Esophagus muscularis mucosa (tissue), 4 donors: ENCODE measurements at regions not wholly inside any gene's neighbourhood (a gene's known extent, or its start where the extent isn't known, plus 50 kb on each side); places are given as distances from the start of the nearest gene placed in this dataset.

Experiments
- DNase-seq: peaks from one replicate; pipeline ENCODE4 v3.0.0-alpha.2; 2017; ENCODE audit errors: extremely low spot score
- H3K27ac ChIP-seq, 4 donors: fragments of 200-600 bp; sonication (generic); replicated peaks in 1 of 4; 1 replicate in 3 of 4; 2 replicates in 1 of 4; pipeline ENCODE4 v1.5.1; 2016 to 2019; ENCODE audit warnings: mild to moderate bottlenecking in 1 of 4
- H3K27me3 ChIP-seq, 4 donors: fragments of 200-600 bp; sonication (generic); one replicate each; pipeline versions ENCODE4 v1.5.1 to v1.6.0; 2016 to 2019
- H3K36me3 ChIP-seq, 4 donors: fragments of 200-600 bp; sonication (generic); one replicate each; pipeline ENCODE4 v1.5.1; 2016 to 2019
- H3K4me1 ChIP-seq, 4 donors: fragments of 200-600 bp; sonication (generic); one replicate each; pipeline ENCODE4 v1.5.1; 2016 to 2019
- H3K4me3 ChIP-seq, 4 donors: fragments of 200-600 bp; sonication (generic); 1 replicate in 2 of 4; 2 replicates in 2 of 4; pipeline ENCODE4 v1.5.1; 2016 to 2019; ENCODE audit warnings: mild to moderate bottlenecking in 4 of 4, moderate library complexity in 1 of 4
- H3K9me3 ChIP-seq, 4 donors: fragments of 200-600 bp; sonication (generic); 1 replicate in 3 of 4; 2 replicates in 1 of 4; pipeline ENCODE4 v1.5.1; 2016 to 2019
- EP300 ChIP-seq: sonication (generic); formaldehyde crosslinking; IDR thresholded peaks from one replicate; pipeline ENCODE4 v1.6.1; 2017; ENCODE audit warnings: antibody characterized with exemption
- POLR2A ChIP-seq: fragments of 450-650 bp; IDR thresholded peaks from one replicate; pipeline ENCODE4 v1.6.1; 2017; ENCODE audit warnings: antibody characterized with exemption, moderate library complexity, mild to moderate bottlenecking, low read depth
- POLR2AphosphoS5 ChIP-seq, 2 donors: sonication (generic); formaldehyde crosslinking; IDR thresholded peaks; one replicate each; pipeline ENCODE4 v1.6.1; 2017; ENCODE audit warnings: antibody characterized with exemption in 2 of 2
- WGBS: methylation state at CpG from one replicate; pipeline ENCODE4 v1.1.5; 2018; 5-methylcytosine and 5-hydroxymethylcytosine counted together
- intact Hi-C: fragments of 100-400 bp; cut with DNase I; formaldehyde crosslinking; loops from one replicate; pipeline ENCODE4 v1.15.1; 2023
- TF ChIP-seq, protein P1 (sequence below), 3 experiments: fragments of 200-600 bp in 2 of 3; fragments of 450-650 bp in 1 of 3; sonication (generic) in 2 of 3; IDR thresholded peaks; one replicate each; pipeline ENCODE4 v1.5.1; 2017 to 2019; ENCODE audit warnings: antibody characterized with exemption in 3 of 3, mild to moderate bottlenecking in 2 of 3, moderate library complexity in 1 of 3

DNA sequence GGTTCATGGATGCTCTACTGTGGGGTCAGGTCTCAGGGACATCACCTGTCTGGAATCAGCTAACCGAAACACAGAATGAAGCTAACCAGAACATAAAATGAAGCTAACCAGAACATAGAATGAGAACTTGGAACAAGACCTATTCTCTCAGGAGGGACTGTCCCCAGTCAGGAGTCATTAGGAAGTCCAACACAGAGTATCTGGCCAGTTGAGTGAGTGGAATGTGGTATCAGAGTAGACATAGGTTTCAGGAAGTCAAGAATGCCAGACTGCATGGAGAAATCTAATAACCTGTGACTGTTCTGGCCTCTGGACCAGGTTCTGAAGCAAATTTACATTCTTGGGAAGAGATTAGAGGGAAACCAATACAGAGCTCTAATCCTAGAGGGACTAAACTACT lies 609.6 kb downstream of the PRELID2 start:
- Histone ChIP-seq H3K36me3 (no peaks in the 10 kb centered on the region), H3K4me3 (no peak overlapping the region), H3K9me3 (no peaks in the 10 kb centered on the region), H3K4me1 (no peaks in the 10 kb centered on the region), H3K27ac (no peak overlapping the region), H3K27me3 (no peaks in the 10 kb centered on the region)
- 87% methylated on average over 1 of the region's 1 CpG for WGBS
- intact Hi-C loops: no loop called here
- no peak for DNase-seq
- TF ChIP-seq POLR2A: no peak
- TF ChIP-seq, protein P1, sequence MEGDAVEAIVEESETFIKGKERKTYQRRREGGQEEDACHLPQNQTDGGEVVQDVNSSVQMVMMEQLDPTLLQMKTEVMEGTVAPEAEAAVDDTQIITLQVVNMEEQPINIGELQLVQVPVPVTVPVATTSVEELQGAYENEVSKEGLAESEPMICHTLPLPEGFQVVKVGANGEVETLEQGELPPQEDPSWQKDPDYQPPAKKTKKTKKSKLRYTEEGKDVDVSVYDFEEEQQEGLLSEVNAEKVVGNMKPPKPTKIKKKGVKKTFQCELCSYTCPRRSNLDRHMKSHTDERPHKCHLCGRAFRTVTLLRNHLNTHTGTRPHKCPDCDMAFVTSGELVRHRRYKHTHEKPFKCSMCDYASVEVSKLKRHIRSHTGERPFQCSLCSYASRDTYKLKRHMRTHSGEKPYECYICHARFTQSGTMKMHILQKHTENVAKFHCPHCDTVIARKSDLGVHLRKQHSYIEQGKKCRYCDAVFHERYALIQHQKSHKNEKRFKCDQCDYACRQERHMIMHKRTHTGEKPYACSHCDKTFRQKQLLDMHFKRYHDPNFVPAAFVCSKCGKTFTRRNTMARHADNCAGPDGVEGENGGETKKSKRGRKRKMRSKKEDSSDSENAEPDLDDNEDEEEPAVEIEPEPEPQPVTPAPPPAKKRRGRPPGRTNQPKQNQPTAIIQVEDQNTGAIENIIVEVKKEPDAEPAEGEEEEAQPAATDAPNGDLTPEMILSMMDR (IDR thresholded peaks at IDR 0.05): no peak
- TF ChIP-seq POLR2AphosphoS5 (IDR thresholded peaks at IDR 0.05): no peak
- TF ChIP-seq EP300: no peak

DNA sequence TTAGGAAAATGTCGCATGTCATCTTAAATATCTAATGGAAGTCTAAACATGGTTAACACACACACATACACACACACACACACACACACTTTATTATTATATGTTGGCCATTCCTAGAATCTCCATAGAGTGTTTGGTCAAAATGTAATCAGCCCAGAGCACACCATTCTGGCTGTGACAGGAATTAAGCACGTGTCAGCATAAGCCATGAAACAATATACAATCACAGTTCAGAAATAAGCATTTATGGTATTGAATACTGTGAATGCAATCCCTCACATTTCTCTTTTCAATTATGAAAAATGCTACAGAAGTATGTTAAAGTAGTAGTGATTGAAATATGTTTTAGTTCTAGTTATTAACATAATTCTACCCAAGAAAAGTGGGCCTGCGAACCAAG lies 611.6 kb downstream of the PRELID2 start:
- no peaks in the 10 kb centered on the region for H3K36me3 ChIP-seq
- no peak for TF ChIP-seq POLR2AphosphoS5 (IDR thresholded peaks at IDR 0.05)
- TF ChIP-seq, protein P1 (IDR thresholded peaks at IDR 0.05): no peak
- no peak for TF ChIP-seq POLR2A
- no peak for TF ChIP-seq EP300
- no peaks in the 10 kb centered on the region for H3K27me3 ChIP-seq
- no peak for DNase-seq
- H3K4me3 ChIP-seq: no peak overlapping the region
- no peaks in the 10 kb centered on the region for H3K4me1 ChIP-seq
- intact Hi-C loops: no loop called here
- H3K9me3 ChIP-seq: no peaks in the 10 kb centered on the region
- H3K27ac ChIP-seq: no peak overlapping the region
- WGBS: 66% methylated on average over 3 of the region's 3 CpGs

DNA sequence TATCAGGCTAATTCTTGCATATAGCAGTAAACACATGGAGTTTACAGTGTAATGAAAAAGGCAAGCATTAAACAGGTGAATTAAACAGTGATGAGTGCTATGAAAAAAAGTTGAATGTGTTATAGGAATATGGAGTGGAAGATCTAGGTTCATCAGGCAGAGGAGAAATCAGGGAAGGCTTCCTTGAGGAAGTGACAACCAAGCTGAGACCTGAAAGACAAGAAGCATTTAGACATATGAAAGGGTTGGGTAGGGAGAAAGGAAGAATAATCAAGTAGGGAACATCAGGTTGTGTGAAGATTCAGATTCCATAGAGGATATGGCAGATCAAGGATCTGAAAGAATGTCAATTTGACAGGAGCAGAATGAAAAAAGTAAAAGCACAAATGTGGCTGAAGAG lies 612.5 kb downstream of the PRELID2 start:
- H3K36me3 ChIP-seq: no peaks in the 10 kb centered on the region
- H3K4me3 ChIP-seq: no peak overlapping the region
- H3K9me3 ChIP-seq: no peaks in the 10 kb centered on the region
- no peaks in the 10 kb centered on the region for H3K27me3 ChIP-seq
- DNase-seq: no peak
- H3K27ac ChIP-seq: no peak overlapping the region
- intact Hi-C loops: no loop called here
- TF ChIP-seq, protein P1 (IDR thresholded peaks at IDR 0.05): no peak
- TF ChIP-seq POLR2A: no peak
- no peak for TF ChIP-seq EP300
- no peak for TF ChIP-seq POLR2AphosphoS5 (IDR thresholded peaks at IDR 0.05)
- H3K4me1 ChIP-seq: no peaks in the 10 kb centered on the region

DNA sequence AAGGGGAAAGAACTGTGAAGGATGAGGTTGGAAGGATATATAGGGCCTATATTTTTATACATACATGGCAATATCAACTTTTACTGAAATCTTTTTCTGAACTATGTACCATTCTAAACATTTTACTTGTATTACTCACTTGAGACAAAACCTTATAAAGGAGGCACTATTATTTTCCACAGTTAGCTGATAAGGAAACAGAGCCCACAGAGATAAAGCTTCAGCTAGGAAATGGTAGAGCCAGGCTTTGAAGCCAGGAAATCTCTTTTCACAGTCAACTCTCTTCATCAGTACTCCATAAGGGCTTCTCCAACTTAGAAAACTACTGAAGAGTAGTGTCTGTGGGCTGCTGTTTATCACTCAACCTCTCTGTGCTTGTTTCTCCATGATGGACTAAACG lies 613.7 kb downstream of the PRELID2 start:
- 96% methylated on average over 1 of the region's 1 CpG for WGBS
- Histone ChIP-seq H3K4me1 (no peaks in the 10 kb centered on the region), H3K4me3 (no peak overlapping the region), H3K9me3 (no peaks in the 10 kb centered on the region), H3K27ac (no peak overlapping the region), H3K36me3 (no peaks in the 10 kb centered on the region), H3K27me3 (no peaks in the 10 kb centered on the region)
- TF ChIP-seq POLR2AphosphoS5 (IDR thresholded peaks at IDR 0.05): no peak
- TF ChIP-seq, protein P1 (IDR thresholded peaks at IDR 0.05): no peak
- TF ChIP-seq POLR2A: no peak
- intact Hi-C loops: no loop called here
- DNase-seq: no peak

DNA sequence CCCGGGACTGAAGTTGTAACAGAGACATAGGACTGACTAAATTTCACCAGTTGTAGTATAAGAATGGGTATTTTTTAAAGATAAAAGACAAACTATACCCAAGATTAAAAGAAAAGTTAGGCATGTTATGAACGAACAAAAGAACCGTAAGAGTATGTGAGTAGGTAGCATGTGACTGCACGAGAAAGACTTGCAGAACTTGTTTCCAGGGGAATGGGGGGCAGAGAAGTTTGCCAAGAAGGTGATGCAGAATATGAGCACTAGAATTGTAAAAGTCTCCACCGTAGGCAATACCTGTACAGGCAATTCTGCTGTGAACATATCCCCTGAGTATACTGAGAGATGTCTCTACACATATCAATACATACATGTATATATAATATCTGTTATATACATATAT lies 614.7 kb downstream of the PRELID2 start:
- H3K9me3 ChIP-seq: no peaks in the 10 kb centered on the region
- H3K27me3 ChIP-seq: no peaks in the 10 kb centered on the region
- 90% methylated on average over 5 of the region's 5 CpGs for WGBS
- no peaks in the 10 kb centered on the region for H3K36me3 ChIP-seq
- TF ChIP-seq POLR2A (no peak), POLR2AphosphoS5 (IDR thresholded peaks at IDR 0.05) (no peak), EP300 (no peak)
- TF ChIP-seq, protein P1 (IDR thresholded peaks at IDR 0.05): no peak
- H3K27ac ChIP-seq: no peak overlapping the region
- no peak overlapping the region for H3K4me3 ChIP-seq
- no peaks in the 10 kb centered on the region for H3K4me1 ChIP-seq
- intact Hi-C loops: no loop called here
- no peak for DNase-seq
